Astrocyte of the cerebellum (primary cell): ENCODE measurements at regions not wholly inside any gene's neighbourhood (a gene's known extent, or its start where the extent isn't known, plus 50 kb on each side); places are given as distances from the start of the nearest gene placed in this dataset.
"Not testable (repeated sequence)": the region's sequence is repeated elsewhere in the genome, so short reads cannot be mapped to it uniquely, and the experiment has no call there.

Experiments used
- DNase-seq: peaks from one replicate; pipeline ENCODE4 v3.0.0-alpha.2; 2011; ENCODE audit warnings: low read depth
- H3K4me3 ChIP-seq: 2 replicates; pipeline ENCODE4 v1.5.1; 2011; ENCODE audit warnings: mild to moderate bottlenecking, low read depth, low read length, moderate library complexity
- in situ Hi-C: cut with HindIII; loops from 2 replicates; pipeline ENCODE4 v1.10.0; 2017; ENCODE audit warnings: low sequenced_read_pairs
- TF ChIP-seq, protein P1 (sequence below): IDR thresholded peaks from 2 replicates; pipeline ENCODE4 v1.5.1; 2012; ENCODE audit warnings: low read length, low read depth, moderate library complexity, mild to moderate bottlenecking; ENCODE audit errors: missing control alignments

DNA sequence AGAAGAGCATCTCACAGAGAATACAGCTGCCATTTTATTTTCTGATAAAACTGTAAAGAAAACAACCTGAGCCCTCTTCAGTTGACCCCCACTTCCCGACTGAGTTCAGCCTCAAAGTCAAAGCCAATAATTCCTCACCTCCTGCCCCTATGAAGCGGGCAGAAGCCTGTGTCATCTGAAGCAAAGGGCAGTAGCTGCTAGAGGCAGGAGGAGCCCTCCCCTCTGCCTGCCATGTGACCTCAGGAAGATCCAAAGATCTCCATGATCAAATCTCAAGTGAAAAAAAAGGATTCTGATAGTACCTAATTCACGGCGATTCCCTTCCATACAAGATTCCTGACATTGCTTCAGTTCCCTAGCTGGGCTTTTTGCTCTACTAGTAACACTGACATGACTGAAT, 223.1 kb upstream of the CAND1 start:
- DNase-seq, result no peak
- no peak overlapping the region for H3K4me3 ChIP-seq
- TF ChIP-seq, protein P1, sequence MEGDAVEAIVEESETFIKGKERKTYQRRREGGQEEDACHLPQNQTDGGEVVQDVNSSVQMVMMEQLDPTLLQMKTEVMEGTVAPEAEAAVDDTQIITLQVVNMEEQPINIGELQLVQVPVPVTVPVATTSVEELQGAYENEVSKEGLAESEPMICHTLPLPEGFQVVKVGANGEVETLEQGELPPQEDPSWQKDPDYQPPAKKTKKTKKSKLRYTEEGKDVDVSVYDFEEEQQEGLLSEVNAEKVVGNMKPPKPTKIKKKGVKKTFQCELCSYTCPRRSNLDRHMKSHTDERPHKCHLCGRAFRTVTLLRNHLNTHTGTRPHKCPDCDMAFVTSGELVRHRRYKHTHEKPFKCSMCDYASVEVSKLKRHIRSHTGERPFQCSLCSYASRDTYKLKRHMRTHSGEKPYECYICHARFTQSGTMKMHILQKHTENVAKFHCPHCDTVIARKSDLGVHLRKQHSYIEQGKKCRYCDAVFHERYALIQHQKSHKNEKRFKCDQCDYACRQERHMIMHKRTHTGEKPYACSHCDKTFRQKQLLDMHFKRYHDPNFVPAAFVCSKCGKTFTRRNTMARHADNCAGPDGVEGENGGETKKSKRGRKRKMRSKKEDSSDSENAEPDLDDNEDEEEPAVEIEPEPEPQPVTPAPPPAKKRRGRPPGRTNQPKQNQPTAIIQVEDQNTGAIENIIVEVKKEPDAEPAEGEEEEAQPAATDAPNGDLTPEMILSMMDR, result no peak
- in situ Hi-C loops, result no loop called here

DNA sequence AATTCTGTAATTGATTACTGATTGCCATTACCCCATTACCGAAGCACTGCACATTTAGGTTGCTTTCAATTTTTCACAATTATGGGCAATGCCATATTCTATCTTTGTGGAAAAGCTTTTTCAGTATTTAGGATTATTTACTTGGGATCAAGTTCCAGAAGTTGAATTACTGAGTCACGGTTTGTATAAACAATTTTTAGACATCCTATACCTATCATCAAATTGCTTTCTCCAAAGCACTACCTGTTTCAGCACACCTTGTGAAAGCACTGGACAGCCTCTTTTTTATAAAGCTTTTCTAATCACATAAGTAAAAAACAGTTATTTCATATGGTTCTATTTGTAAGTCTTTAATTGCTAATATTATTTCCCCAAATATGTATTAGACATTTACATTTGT, 221.5 kb upstream of the CAND1 start:
- no peak for DNase-seq
- in situ Hi-C loops, result no loop called here
- H3K4me3 ChIP-seq, result no peak overlapping the region
- TF ChIP-seq, protein P1, result no peak

DNA sequence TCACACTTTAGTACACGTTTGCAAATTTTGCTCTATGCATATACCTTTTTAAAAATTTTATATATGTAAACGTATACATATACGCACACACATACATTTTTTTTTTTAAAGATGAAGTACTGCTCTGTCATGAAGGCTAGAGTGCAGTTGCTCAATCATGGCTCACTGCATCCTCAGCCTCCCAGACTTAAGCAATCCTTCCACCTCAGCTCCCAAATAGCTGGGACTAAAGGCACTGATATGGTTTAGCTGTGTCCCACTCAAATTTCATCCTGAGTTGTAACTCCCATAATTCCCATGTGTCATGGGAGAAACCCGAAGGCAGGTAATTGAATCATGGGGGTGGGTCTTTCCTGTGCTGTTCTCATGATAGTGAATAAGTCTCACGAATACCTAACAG, 220.8 kb upstream of the CAND1 start:
- H3K4me3 ChIP-seq, result no peak overlapping the region
- TF ChIP-seq, protein P1, result no peak
- no peak for DNase-seq
- in situ Hi-C loops, result no loop called here

DNA sequence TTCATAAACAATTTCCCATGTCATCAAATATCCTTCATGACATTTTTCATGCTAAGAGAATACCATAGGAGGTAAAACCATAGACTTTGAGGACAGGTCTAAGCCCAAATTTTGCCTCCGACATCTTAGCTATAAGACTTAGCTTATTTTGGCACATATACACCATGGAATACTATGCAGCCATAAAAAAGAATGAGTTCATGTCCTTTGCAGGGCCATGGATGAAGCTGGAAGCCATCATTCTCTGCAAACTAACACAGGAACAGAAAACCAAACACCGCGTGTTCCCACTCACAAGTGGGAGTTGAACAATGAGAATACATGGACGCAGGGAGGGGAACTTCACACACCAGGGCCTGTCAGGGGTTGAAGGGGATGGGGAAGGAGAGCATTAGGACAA, 220.0 kb upstream of the CAND1 start:
- in situ Hi-C loops, DNase-seq, H3K4me3 ChIP-seq: not testable (repeated sequence)

DNA sequence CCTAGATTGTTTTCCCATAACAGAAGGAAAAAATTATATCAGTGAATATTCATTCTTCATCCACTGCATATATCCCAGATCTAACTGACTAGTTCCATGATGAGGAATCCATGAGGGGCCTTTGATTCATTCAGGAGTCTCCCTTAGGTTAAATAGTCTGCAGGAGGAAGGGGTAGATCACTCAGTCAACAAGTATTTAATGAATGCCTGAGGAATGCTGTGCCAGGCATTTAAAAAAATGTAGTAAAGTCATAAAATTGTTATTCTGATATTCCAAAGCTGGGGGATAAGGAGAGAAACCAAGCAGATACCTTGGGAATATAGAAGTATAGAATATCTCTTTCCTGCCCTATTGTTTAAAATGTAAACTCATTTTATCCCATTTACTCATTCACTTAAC, 216.2 kb upstream of the CAND1 start:
- no peak overlapping the region for H3K4me3 ChIP-seq
- in situ Hi-C loops, result loop anchor here (5.0 kb wide), 1 partner anchor 59 kb away; no protein-coding TSS in a partner anchor
- no peak for DNase-seq
- TF ChIP-seq, protein P1, result no peak

DNA sequence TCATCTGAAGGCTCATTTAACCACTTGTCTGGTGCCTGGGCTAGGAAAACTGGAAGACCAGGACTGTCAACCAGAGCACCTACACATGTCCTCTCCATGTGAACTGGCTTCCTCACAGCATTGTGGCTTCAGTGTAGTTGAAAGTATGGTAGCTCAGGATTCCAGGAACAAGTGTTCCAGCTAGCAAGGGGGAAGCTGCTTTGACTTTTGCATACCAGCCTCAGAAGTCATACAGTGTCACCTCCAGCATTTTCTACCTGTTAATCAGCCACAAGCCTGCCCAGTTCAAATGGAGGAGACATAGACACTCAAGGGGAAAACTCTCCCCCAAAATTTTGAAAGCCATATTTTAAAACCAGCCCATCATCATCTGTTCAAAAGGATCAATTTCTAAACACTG, 212.8 kb upstream of the CAND1 start:
- TF ChIP-seq, protein P1, result no peak
- in situ Hi-C loops, result no loop called here
- no peak overlapping the region for H3K4me3 ChIP-seq
- no peak for DNase-seq

DNA sequence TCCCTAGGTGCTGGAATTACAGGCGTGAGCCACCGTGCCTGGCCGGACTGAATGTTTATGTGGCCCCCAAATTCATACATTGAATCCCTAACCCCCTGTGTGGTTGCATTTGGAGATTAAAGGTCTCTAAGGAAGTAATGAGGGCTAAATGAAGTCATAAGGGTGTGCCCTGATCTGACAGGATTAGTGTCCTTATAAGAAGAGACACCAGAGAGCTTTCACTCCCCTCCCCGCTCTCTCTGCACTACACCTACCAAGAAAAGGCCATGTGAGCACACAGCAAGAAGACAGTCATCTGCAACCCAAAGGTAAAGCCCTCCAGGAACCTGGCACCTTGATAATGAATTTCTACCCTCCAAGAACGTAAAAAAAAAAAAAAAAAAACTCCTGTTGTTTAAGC, 212.1 kb upstream of the CAND1 start:
- no peak overlapping the region for H3K4me3 ChIP-seq
- DNase-seq, result no peak
- in situ Hi-C loops, result no loop called here
- TF ChIP-seq, protein P1, result no peak
